ENCODE measurements at regions not wholly inside any gene's neighbourhood (a gene's known extent, or its start where the extent isn't known, plus 50 kb on each side); places are given as distances from the start of the nearest gene placed in this dataset.

GRCh38 chr18:56407646-56408180 is 230.7 kb downstream of the TXNL1 start:
- Histone ChIP-seq H3K36me3 (ENCODE audit: insufficient read depth, low read length) (no peaks in the 10 kb centered on the region; the same call in 1 of the 2 replicates), H3K9ac (ENCODE audit: low read depth, low read length) (no peak overlapping the region), H3K4me1 (ENCODE audit: insufficient read depth, low read length) (peaks cover 5% of the 10 kb centered on the region; the same call in 1 of the 2 replicates), H3K9me3 (ENCODE audit: control insufficient read depth, insufficient read depth, low read length) (peaks cover 13% of the 10 kb centered on the region)

- peaks cover 13% of the 10 kb centered on the region; the same call in 1 of the 2 replicates for H3K9me3 ChIP-seq (ENCODE audit: control insufficient read depth, insufficient read depth, low read length)
- no peaks in the 10 kb centered on the region for H3K36me3 ChIP-seq (ENCODE audit: insufficient read depth, low read length)
- H3K9ac ChIP-seq (ENCODE audit: low read depth, low read length): no peak overlapping the region
- H3K4me1 ChIP-seq (ENCODE audit: insufficient read depth, low read length): peaks cover 5% of the 10 kb centered on the region; the same call in 1 of the 2 replicates
Observed at GRCh38 chr18:56402872-56403516, 235.4 kb downstream of the TXNL1 start.

GRCh38 chr18:56393870-56394269 is 244.5 kb downstream of the TXNL1 start:
- H3K4me1 ChIP-seq (ENCODE audit: insufficient read depth, low read length): no peaks in the 10 kb centered on the region
- no peaks in the 10 kb centered on the region for H3K36me3 ChIP-seq (ENCODE audit: insufficient read depth, low read length)
- H3K9ac ChIP-seq (ENCODE audit: low read depth, low read length): no peak overlapping the region
- no peaks in the 10 kb centered on the region for H3K9me3 ChIP-seq (ENCODE audit: control insufficient read depth, insufficient read depth, low read length)

GRCh38 chr18:56391931-56392590 is 246.3 kb downstream of the TXNL1 start:
- Histone ChIP-seq H3K36me3 (ENCODE audit: insufficient read depth, low read length) (no peaks in the 10 kb centered on the region), H3K9me3 (ENCODE audit: control insufficient read depth, insufficient read depth, low read length) (no peaks in the 10 kb centered on the region), H3K4me1 (ENCODE audit: insufficient read depth, low read length) (no peaks in the 10 kb centered on the region), H3K9ac (ENCODE audit: low read depth, low read length) (no peak overlapping the region)

- no peaks in the 10 kb centered on the region for H3K36me3 ChIP-seq (ENCODE audit: insufficient read depth, low read length)
- H3K9ac ChIP-seq (ENCODE audit: low read depth, low read length): no peak overlapping the region
- H3K9me3 ChIP-seq (ENCODE audit: control insufficient read depth, insufficient read depth, low read length): no peaks in the 10 kb centered on the region
- H3K4me1 ChIP-seq (ENCODE audit: insufficient read depth, low read length): no peaks in the 10 kb centered on the region
Observed at GRCh38 chr18:56390626-56391025, 247.8 kb downstream of the TXNL1 start.

DNA sequence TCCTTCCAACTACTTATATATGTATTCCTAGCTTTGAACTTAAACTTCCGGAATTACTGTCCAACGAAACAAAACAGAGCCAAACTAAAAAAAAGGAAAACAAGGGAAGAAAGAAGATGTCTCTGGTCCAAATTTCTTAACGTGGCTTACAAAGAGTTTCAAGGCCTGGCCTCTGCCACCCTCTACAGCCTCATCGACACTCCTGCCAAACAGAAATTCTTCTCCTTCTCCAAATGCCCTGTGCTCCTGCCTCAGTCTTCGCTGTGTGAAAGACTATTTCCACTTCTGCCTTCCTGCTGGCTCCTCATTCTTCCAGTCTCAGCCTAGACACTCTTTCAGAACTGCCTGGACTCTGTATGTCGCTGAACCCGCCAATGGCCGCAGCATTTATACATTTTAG is 249.2 kb downstream of the TXNL1 start:
- H3K4me1 ChIP-seq (ENCODE audit: insufficient read depth, low read length): no peaks in the 10 kb centered on the region
- no peak overlapping the region for H3K9ac ChIP-seq (ENCODE audit: low read depth, low read length)
- H3K9me3 ChIP-seq (ENCODE audit: control insufficient read depth, insufficient read depth, low read length): no peaks in the 10 kb centered on the region
- H3K36me3 ChIP-seq (ENCODE audit: insufficient read depth, low read length): no peaks in the 10 kb centered on the region

GRCh38 chr18:56388571-56388970 is 249.8 kb downstream of the TXNL1 start:
- Histone ChIP-seq H3K9me3 (ENCODE audit: control insufficient read depth, insufficient read depth, low read length) (no peaks in the 10 kb centered on the region), H3K9ac (ENCODE audit: low read depth, low read length) (no peak overlapping the region), H3K4me1 (ENCODE audit: insufficient read depth, low read length) (no peaks in the 10 kb centered on the region), H3K36me3 (ENCODE audit: insufficient read depth, low read length) (no peaks in the 10 kb centered on the region)

DNA sequence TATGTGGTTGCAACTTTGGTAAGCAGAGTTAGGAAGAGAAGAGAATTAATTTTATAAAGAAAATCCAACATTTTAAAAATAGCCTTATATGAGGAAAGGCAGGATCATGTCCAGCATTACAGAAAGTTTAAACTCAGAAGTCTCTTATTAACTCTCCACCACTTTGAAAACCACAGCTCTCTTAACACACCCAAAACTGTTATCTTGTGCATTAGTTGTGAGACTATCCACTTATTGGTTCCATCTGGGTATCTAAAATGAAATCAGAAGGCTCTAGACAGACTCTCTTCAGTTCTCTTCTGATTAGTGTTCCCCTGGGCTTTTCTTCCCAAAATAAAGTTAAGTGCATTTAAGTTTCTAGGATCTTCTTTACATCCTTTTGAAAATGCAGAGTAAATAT is 251.5 kb downstream of the TXNL1 start:
- Histone ChIP-seq H3K9ac (ENCODE audit: low read depth, low read length) (no peak overlapping the region), H3K36me3 (ENCODE audit: insufficient read depth, low read length) (no peaks in the 10 kb centered on the region), H3K9me3 (ENCODE audit: control insufficient read depth, insufficient read depth, low read length) (no peaks in the 10 kb centered on the region), H3K4me1 (ENCODE audit: insufficient read depth, low read length) (no peaks in the 10 kb centered on the region)

- Histone ChIP-seq H3K9me3 (ENCODE audit: control insufficient read depth, insufficient read depth, low read length) (no peaks in the 10 kb centered on the region), H3K9ac (ENCODE audit: low read depth, low read length) (no peak overlapping the region), H3K4me1 (ENCODE audit: insufficient read depth, low read length) (no peaks in the 10 kb centered on the region), H3K36me3 (ENCODE audit: insufficient read depth, low read length) (no peaks in the 10 kb centered on the region)
Observed at GRCh38 chr18:56383349-56383748, 255.0 kb downstream of the TXNL1 start.

DNA sequence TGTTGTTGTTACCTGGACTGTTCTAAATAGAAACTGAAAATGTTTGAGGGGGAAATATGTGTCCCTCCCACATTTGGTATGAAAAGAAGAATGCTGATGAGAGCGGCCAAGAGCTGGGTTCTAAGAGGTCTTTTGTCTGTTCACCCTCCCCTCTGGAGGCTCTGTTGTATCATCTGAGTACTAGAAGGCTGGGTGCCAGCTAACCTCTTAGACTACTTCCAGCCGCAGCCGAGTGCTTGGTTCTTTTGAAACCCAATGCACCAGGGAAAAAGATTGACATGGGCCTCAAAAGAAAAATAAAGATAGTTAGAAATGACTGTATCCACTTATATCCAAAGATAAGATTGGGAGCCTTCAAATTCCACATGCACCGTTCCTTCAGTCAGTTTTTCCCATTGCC is 255.9 kb downstream of the TXNL1 start:
- no peak overlapping the region for H3K9ac ChIP-seq (ENCODE audit: low read depth, low read length)
- no peaks in the 10 kb centered on the region for H3K4me1 ChIP-seq (ENCODE audit: insufficient read depth, low read length)
- no peaks in the 10 kb centered on the region for H3K9me3 ChIP-seq (ENCODE audit: control insufficient read depth, insufficient read depth, low read length)
- no peaks in the 10 kb centered on the region for H3K36me3 ChIP-seq (ENCODE audit: insufficient read depth, low read length)

DNA sequence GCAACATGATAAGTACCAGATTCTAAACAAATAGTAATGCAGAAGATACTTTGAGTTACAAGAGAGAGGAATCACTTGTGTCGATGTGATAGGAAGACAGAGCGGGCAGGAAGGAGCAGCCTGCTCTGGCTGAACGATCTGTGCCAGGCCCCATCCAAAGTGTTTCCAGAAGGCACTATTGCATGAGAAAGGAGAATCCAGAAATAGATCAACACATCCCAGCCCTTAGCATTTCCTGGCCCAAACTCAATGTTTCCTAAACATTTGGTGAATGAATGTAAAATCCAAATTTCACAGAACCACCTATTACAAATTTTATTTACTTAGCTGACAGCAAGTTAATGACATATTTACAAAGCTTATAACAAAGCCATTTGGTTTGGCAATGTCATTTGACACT is 257.2 kb downstream of the TXNL1 start:
- Histone ChIP-seq H3K36me3 (ENCODE audit: insufficient read depth, low read length) (no peaks in the 10 kb centered on the region), H3K9me3 (ENCODE audit: control insufficient read depth, insufficient read depth, low read length) (no peaks in the 10 kb centered on the region), H3K4me1 (ENCODE audit: insufficient read depth, low read length) (no peaks in the 10 kb centered on the region), H3K9ac (ENCODE audit: low read depth, low read length) (no peak overlapping the region)

DNA sequence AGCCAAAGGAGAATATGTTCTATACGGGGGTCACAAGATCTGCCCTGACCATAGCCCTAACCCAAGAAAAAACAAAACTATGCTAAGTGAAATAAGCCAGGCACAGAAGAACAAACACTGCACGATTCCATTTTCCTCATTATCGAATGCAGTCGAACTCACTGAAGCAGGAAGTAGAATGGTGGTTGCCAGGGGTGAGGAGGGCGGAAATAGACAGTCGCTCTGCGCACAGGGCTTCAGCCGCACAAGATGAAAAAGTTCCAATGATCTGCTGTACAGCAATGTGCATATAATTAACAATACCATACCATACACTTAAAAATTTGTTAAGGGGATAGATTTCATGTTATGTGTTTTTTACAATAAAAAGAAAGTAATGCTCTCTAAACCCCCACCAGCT is 257.7 kb downstream of the TXNL1 start:
- Histone ChIP-seq H3K4me1 (ENCODE audit: insufficient read depth, low read length) (no peaks in the 10 kb centered on the region), H3K9me3 (ENCODE audit: control insufficient read depth, insufficient read depth, low read length) (no peaks in the 10 kb centered on the region), H3K9ac (ENCODE audit: low read depth, low read length) (no peak overlapping the region), H3K36me3 (ENCODE audit: insufficient read depth, low read length) (no peaks in the 10 kb centered on the region)

DNA sequence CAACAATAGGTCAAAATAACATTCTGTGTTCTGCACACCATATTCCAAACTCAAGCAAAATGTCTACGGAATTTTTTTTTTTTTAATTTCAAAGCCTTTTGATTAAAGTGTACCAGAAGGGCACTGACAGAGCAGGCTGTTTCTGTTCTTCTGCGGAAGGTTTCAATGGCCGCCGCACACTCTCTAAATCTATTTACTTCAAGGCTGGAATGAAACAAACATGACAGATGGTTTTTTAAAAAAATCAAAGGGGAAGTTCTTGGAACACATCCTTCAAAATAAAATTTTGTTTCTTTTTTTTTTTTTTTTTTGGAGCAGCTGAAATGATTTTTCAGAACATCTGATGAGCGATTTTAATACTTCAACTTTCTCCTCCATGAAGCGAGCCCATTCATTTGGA is 259.1 kb downstream of the TXNL1 start:
- no peaks in the 10 kb centered on the region for H3K9me3 ChIP-seq (ENCODE audit: control insufficient read depth, insufficient read depth, low read length)
- no peaks in the 10 kb centered on the region for H3K4me1 ChIP-seq (ENCODE audit: insufficient read depth, low read length)
- H3K9ac ChIP-seq (ENCODE audit: low read depth, low read length): no peak overlapping the region
- H3K36me3 ChIP-seq (ENCODE audit: insufficient read depth, low read length): no peaks in the 10 kb centered on the region

- no peaks in the 10 kb centered on the region for H3K9me3 ChIP-seq (ENCODE audit: control insufficient read depth, insufficient read depth, low read length)
- H3K9ac ChIP-seq (ENCODE audit: low read depth, low read length): no peak overlapping the region
- no peaks in the 10 kb centered on the region for H3K36me3 ChIP-seq (ENCODE audit: insufficient read depth, low read length)
- H3K4me1 ChIP-seq (ENCODE audit: insufficient read depth, low read length): 0 out of 2 replicates have a peak, but pooled peaks cover 4% of the 10 kb centered on the region
Observed at GRCh38 chr18:56377231-56377630, 261.2 kb downstream of the TXNL1 start.

- Histone ChIP-seq H3K9ac (ENCODE audit: low read depth, low read length) (no peak overlapping the region), H3K9me3 (ENCODE audit: control insufficient read depth, insufficient read depth, low read length) (no peaks in the 10 kb centered on the region), H3K4me1 (ENCODE audit: insufficient read depth, low read length) (0 out of 2 replicates have a peak, but pooled peaks cover 4% of the 10 kb centered on the region), H3K36me3 (ENCODE audit: insufficient read depth, low read length) (no peaks in the 10 kb centered on the region)
Observed at GRCh38 chr18:56374007-56374655, 264.3 kb downstream of the TXNL1 start.

Measured in ES-I3 (cell line).